AG09309 (cell line): ENCODE measurements at regions not wholly inside any gene's neighbourhood (a gene's known extent, or its start where the extent isn't known, plus 50 kb on each side); places are given as distances from the start of the nearest gene placed in this dataset.

ENCODE experiments used
- DNase-seq: peaks from one replicate; pipeline ENCODE4 v3.0.0-alpha.2; 2010; ENCODE audit warnings: low read depth
- H3K4me3 ChIP-seq: 2 replicates; pipeline ENCODE4 v1.5.1; 2011; ENCODE audit warnings: mild to moderate bottlenecking, low read depth, low read length, moderate library complexity; ENCODE audit not compliant: control insufficient read depth
- CTCF ChIP-seq: IDR thresholded peaks from 2 replicates; pipeline ENCODE4 v1.5.1; 2011; ENCODE audit warnings: mild to moderate bottlenecking, low read depth, low read length, inconsistent platforms; ENCODE audit not compliant: insufficient read depth, control insufficient read depth; ENCODE audit errors: missing control alignments

DNA sequence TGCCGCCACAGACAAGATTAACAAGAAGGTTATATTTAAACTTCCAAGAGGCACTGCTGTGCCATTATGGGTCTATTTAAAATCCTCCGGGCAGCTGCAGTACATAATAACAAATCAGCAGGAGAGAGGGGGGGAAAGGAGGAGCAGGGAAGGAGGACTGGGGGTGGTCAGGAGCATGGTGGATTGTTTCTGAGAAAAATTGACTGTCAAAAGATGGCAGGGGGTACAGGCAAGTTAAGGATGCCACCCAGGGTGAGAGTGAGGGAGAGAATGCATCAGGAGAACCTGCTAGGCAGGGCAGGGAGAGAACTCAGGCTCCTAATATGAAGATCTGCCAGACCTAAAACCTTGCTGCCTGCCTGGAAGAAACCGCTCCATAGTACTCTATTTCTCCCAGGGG is 181.8 kb downstream of the GRIN2B start:
- no peak overlapping the region for H3K4me3 ChIP-seq
- no peak for TF ChIP-seq CTCF
- DNase-seq: no peak

GRCh38 chr12:13798162-13798561 is 183.2 kb downstream of the GRIN2B start:
- DNase-seq: no peak
- no peak for TF ChIP-seq CTCF
- no peak overlapping the region for H3K4me3 ChIP-seq

GRCh38 chr12:13794706-13795105 is 186.7 kb downstream of the GRIN2B start:
- TF ChIP-seq CTCF: no peak
- DNase-seq: no peak
- H3K4me3 ChIP-seq: no peak overlapping the region

- TF ChIP-seq CTCF: no peak
- no peak overlapping the region for H3K4me3 ChIP-seq
- no peak for DNase-seq
Observed at GRCh38 chr12:13790317-13790716, 191.1 kb downstream of the GRIN2B start.

DNA sequence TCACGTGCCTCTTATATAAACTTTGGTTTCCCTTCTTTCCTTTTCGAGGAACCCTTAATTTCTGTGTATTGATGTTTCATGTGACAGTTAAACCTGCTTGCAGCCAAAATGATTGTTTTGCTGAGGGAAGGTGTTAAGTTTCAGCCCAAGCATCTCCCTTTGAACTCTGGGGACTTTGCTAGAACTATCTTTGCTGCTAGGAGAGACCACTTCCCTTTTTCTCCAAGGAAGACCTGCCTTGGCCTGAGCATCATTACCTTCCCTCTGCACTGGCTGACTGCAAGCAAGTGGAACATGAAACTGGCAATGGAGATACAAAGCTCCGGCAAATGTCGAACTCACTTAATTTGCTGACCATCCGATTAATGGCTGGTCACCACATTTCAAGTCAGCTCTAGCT is 192.8 kb downstream of the GRIN2B start:
- no peak for TF ChIP-seq CTCF
- no peak for DNase-seq

GRCh38 chr12:13786646-13787045 is 194.8 kb downstream of the GRIN2B start:
- H3K4me3 ChIP-seq: no peak overlapping the region
- no peak for TF ChIP-seq CTCF
- DNase-seq: no peak

More for the DNA sequence above, 192.8 kb downstream of the GRIN2B start:
- H3K4me3 ChIP-seq: no peak overlapping the region

- H3K4me3 ChIP-seq: no peak overlapping the region
- no peak for TF ChIP-seq CTCF
- DNase-seq: no peak
Observed at GRCh38 chr12:13784504-13784903, 196.9 kb downstream of the GRIN2B start.
